Stimulated activated CD4-positive, alpha-beta T cell treated with anti-CD3 and anti-CD28 coated beads, TNF-alpha, amount 100 ng/mL, for 24 hours (primary cell): ENCODE measurements at regions not wholly inside any gene's neighbourhood (a gene's known extent, or its start where the extent isn't known, plus 50 kb on each side); places are given as distances from the start of the nearest gene placed in this dataset.

Experiments used
- DNase-seq, 3 experiments: peaks; one replicate each; pipeline ENCODE4 v3.0.0-alpha.2; 2020; ENCODE audit warnings: low read depth in 3 of 3

DNA sequence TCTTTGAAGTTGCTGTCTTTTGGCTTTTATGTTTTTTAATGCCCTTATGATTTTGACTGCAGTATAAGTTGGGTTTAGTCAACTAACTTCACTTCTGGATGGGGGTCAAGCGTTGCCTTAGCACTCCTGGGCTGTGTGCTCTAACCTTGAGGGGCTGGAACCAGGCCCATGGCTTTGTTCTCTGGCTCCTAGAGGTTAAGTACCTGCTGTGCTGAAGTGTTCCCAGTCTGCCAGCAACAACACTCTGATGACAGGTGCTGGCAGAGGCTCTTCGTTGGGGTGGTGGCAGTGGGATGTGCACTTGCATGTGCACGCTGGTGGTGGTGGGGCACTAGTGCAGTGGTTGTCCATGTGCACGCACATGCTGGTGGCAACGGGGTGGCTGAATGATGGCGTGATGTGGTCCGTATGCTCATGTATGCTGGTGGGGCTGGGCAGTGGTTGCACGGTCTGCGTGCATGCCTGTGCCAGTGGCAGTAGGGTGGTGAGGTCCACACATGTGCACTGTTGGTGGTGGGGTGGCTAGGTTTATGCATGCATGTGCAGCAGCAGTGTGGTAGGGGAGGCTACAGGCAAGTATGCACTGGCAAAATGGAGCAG is 447.8 kb upstream of the GOT2 start:
- DNase-seq, result no peak

DNA sequence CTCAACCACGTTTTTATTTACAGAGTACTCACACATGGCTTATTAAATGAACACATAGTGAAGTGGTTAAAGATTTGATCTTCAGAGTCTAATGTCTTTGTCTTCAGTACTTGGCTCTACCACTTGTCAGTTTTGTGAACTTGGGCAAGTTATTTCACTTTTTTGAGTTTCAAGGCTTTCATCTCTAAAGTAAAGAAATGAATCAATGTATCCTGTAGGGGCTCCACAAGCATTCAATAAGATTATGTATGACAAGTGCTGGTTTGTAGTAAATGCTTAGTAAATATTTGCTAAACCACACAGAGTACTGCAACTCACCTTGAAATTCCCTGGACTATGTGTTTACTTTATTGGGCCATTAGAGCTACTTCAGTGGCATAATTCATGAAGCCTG is 446.0 kb upstream of the GOT2 start:
- no peak for DNase-seq

DNA sequence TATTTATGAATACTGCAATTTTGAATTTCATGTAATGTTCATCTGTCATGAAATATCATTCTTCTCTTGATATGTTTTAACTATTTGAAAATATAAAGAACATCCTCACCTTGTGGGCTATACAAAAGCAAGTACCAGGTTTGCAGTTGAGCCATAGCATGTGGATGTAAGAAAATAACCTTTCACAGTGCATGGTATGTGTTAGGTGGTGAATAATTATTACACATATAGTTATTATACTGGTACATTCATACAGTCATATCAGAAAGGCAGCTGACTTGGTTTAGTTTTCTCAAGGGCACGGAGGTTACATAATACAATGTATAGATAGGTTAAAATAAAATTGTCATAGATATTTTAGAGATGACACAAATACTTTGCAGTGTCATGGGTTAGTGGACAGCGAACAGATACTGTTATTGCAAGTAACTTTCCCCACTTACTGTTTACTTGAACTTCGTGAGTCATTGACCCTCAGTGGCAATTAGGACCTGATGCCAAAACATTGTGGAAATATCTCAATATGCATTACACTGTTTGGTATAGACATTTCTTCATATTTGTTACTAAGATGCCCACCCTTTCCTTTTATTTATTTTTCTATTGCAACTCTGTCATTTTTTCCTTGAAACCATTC is 445.4 kb upstream of the GOT2 start:
- DNase-seq, result no peak

DNA sequence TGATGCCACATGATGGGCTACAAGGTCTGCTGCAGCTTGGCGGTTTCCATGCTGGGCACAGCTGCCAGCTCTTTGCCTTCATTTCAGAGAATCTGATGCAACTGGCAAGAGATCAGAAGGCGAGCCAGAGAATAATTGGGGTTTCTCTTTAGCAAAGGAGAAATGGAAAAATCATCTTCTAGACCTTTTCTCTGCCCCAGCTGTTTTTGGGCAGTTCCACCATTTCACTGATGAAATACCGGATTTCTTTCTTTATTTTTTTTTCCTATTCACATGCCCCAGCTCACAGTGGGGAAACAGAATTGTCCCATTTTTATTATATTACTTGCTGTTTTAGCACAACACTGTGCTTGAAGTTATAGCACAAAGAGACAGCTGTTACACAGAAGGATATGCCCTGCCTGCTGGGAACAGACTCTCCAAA is 439.3 kb upstream of the GOT2 start:
- no peak for DNase-seq

DNA sequence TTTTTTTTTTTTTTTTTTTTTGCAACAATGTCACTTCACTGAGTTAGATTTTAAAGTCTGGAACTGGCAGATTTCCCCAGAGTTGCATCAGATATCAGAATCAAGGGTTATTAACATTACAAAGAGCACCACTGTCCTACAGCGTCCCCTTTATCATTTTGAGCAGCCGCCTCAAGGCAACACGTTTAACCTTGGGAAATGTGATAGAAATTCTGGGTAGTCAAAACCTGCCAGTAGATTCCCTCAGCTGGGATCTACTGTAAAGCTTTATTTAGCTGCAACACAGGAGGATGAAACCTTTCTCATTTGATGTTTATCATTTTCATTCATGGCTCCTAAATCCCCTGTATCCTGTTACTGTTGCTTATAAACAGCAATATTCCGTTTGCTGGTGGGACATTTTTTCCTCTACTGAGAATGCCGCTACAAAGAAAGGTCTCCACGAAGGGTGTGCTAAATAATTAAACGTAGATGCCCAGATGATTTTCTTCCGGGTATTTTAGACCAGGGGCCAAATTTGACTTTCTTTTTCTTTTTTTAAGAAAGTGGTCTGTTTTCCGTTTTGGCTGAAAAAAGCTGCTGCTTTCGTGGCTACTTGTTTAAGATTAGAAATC is 436.1 kb upstream of the GOT2 start:
- no peak for DNase-seq

DNA sequence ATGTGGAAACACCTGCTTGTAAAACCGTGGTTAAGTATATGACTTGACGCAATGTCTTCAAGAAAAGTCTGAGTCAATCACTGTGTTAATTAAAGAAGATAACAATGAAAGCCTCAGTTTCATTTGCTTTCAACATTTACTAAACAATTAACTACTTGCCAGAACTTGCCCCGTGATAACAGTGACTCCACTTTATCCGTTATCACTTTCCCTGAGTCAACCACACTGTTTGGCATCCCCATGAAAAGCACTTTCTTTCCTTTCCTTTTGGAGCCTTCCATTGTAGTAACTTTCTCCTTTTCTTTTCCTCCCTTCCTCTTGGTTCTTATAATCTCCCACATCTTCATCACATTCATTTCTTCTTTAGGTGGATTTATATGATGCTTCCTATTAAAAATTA is 435.1 kb upstream of the GOT2 start:
- no peak for DNase-seq

DNA sequence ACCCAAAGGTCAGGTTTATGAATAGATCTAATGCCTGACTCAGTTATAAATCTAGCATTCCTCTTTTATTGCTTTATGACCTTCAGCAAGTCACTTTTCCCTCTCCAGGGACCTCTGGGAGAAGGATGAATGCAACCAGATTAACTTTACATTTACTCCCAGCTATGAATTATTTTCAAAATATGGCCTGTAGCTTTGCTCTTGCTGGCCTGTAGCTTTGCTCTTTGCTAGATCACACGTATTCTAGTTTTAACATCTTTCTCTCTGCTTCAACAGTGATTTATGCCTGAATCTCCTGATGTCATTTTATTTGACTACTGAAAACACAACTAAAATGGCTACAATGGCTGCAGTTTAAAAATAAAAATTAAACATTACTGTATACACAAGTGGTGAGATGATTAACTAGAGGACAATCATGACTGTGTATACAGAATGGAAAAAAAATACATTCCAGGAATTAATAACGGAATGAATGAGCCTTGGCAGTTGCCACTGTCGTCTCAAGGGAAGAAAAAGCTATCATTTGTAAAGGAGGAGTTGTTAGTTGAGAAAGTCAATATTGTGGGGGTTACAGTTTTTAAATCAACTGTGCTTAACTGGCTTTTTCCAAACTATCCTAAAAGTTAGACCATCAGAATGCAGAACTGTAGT is 434.5 kb upstream of the GOT2 start:
- no peak for DNase-seq

DNA sequence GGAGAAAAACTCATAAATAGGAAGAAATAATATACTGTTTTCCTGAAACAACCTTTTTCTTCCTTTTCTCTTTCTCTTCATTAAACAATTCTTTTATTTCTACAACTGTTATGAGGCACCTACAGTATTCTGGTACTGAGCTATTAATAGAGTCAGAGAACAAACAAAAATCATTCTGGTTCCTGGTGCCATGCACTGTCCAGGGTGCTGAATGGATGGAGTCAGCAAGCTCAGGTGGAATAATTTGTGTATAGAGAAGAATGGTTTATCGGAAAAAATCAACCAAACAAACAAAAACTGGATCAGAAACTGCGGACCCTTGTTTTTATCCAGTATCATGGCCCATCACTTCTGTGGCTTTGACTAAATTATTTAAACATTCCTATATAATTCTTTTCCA is 430.3 kb upstream of the GOT2 start:
- no peak for DNase-seq

DNA sequence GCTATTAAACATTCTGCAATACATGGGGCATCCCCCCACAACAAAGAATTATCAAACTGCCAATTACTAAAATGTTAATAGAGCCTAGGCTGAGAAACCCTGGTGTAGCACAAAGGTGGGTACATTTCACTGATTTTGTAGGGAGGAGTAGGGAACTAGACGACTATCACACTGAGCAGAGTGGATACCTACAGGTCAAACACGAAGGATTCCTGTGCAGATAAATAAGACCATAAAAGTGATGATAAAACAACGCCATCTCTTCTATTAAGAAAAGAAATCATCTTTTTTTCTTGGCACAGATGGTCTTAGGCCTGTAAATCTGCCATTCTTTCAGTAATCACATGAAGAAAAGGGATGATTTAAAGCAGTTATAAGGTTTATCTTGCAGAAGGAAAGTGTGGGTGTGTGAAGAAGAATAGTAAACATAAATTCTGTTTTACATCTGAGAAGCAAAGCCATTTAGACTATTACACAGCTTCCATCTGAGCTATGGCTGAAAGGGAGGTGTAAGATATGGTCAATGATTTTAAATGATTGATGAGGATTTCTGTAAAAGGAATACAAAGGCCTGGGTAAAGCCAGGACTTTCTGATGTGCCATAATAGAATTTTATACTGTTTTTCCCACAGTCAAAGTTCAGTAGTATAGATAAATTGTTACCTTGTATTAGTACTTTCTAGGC is 429.4 kb upstream of the GOT2 start:
- no peak for DNase-seq

DNA sequence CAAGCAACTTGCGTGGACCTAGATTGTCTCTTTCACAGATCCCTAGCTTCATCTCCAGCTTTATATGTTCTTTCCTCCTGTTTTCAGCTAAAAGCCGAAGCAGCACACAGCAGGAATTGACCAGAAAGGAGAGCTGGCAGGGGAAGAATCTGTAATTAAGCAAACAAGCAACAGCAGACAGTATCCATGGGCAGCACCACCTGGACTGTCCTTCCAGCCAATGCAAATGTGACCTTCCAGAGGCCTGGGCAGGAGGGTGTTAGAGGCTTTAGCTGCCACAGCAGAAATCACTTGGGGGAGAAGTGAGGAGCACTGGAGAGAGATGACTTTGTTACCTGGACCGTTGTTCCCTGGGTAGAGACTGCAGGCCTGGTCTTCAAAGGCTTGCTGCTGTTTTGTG is 427.6 kb upstream of the GOT2 start:
- DNase-seq, result no peak

DNA sequence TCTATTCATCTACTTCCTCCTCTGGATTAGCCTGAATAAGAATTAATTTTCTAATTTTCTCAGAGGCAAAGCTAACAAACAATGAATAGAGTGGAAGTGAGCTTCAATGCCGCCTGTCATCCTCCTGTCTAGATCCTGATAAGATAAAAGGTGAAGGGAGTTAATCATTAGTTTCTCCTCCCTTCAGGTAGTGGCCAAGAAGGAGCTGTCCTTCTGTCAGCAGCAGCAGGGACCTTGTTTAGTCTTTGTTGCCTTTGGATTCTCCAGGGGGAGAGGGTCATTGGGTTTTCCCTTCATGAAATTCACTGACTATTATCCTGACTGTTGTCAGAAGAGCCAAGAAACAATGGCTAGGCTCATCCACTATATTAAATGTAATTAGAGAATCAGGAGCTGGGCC is 420.2 kb upstream of the GOT2 start:
- no peak for DNase-seq

DNA sequence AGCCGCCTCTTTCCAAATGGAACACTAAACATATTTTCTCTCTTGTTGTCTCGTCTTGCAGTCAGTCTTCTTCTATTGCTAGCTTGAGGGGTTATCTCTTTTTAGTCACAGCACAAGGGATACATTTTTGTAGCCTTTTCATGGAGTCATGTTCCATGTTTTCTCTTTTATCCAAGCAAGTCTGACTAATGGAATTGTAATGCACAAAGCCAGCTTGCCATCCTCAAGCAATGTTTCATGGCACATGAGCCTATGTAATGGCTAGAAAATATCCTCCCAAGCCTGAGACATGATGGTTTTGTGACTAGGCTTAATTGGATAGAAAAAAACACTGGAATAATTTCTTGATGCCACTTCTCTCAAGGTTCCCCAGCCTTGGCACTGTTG is 414.6 kb upstream of the GOT2 start:
- no peak for DNase-seq

DNA sequence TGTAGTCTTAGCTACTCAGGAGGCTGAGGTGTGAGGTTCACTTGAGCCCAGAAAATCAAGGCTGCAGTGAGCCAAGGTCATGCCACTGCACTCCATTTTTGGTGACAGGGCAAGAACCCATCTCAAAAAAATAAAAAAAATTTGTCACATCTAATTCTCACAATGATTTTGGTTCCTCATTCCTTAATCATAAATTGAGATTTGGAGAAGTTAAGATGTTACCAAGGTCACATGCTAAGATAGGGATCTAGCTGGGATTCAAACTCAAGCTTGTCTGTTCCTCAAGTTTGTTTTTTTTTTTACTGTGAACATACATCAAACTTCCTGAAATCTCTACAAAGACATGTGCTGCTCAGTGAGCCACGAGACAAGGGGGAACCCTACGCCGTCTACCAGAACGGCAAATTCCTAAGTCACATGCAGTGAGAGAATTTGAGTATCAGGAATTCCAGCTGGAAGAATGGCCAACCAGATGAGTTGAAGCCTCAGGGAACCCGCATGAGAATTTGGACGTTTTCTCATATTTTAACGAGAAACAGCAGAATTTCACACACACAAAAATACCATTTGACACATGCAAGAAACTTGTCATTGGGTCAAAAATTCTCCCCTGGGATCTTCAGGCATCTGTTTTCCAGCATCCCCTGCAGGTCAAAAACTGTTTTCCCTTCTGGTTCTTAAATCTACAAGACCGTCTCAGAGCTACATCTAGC is 414.1 kb upstream of the GOT2 start:
- DNase-seq, result no peak

DNA sequence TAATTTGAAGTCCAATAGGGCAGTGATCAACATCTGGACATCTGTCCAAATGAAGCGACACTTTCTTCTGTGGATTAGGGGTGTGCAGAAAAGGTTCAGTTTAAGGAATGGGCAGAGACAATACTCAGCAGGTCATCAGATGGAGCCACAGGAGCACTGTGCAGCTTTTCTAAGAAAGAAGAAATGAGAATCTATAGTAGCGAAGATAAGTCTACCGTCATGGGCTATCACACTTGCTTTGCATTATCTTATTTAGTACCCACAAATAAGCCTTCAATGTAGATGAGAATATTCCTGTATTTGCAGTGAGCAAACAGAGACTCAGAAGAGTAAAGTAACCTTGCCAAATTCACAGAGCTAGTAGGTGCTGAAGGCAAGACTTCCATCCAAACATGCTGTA is 412.0 kb upstream of the GOT2 start:
- DNase-seq, result no peak

DNA sequence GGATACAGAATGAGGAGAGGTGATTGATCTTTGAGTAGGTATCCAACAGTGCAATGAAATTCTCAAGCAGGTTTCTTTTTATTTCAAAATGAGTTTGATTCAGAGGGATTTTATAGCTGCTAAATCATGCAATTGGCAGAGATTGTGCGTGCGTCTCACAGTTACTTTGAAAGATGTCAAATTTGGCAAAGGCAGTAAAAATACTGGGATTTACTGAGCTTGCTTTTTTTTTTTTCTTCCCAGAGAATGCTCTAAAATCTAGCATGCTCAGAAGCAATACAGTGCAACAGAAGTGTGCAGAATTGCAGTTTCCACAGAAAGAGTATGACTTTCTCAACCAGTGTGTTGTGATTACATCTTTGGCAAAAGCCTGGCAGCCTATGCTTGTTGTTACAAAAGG is 410.7 kb upstream of the GOT2 start:
- no peak for DNase-seq

DNA sequence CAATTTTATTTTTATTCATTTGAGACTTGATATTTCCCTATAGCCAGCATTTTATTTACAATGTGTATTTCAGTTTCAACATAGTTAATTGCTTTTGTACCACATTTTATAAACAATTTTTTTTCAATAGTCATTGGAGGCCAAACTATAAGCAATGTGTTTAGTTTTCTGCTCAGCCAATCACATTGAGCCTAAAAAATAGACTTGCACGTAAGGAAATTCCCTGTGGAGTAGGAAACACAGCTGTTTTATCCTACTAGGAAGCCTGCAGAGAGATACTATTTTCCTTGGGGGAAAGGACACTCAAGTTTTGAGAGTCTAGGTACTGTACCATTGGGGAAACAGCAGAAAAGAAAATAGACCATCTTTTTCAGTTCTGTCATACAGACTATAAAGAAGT is 410.2 kb upstream of the GOT2 start:
- no peak for DNase-seq

DNA sequence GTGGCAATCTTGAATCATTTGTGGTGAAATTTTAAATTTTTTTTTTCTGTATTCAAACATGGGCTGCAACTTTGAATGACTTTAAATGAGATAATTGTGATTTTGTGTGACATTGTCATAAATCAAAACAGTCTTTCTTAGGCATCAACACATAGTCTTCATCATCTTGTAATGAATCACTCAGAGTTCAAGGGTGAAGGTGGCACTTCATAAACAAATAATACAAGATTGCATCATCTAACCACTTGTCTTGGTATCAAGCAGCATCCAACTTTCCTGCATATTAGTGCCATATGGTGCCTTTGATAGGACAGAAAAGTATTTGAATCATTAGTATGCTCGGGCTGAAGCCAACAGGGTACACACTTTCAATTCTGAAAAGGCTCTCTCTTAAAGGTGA is 392.4 kb upstream of the GOT2 start:
- no peak for DNase-seq

DNA sequence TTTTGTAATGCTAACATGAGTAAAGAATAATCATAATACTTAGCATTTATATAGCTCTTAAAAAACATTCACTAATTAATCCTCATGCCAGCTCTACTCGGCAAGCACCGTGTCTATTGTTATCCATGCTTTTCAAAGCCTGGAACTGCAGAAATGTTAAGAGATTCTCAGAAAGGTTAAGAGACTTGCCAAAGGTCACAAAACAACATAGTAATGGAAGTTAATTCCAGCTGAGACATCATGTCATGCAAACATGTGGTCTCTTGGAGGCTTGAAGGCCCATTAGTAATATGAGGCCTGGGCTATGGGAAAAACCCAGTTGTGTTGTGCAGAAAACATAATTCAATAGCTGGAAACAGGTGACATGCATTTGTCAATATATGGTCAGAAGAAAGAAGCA is 389.9 kb upstream of the GOT2 start:
- no peak for DNase-seq

DNA sequence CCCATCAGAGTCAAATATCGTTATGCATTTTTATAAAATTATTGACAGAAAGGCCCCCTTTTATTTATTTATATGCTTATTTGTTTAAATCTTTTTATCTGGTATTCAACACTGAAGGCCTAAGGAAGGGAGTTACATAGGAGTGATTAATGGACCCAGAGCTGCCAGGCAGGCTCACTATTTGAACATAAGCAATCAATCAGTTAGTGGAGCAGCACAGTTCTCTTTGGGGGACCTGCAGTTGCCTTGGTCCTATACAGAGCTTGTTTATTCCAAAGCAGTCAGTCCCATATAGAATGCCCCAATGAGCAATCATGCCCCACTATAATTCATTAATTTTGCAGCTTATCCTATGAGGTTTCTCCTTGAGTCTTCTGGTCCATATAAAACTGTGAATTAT is 389.4 kb upstream of the GOT2 start:
- DNase-seq, result no peak

DNA sequence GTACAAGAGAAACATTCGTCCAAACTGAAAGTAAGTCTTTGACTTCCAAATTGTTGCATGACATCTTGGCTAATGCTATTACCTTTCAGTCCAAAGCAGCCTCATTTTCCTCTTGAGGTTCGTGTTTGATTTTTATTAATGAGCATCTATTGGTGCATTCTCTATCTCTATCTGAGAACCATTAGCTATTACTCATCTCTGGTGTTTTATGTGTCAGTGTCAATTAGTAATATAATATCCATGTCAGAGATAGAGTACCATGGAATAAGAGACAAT is 388.1 kb upstream of the GOT2 start:
- no peak for DNase-seq

DNA sequence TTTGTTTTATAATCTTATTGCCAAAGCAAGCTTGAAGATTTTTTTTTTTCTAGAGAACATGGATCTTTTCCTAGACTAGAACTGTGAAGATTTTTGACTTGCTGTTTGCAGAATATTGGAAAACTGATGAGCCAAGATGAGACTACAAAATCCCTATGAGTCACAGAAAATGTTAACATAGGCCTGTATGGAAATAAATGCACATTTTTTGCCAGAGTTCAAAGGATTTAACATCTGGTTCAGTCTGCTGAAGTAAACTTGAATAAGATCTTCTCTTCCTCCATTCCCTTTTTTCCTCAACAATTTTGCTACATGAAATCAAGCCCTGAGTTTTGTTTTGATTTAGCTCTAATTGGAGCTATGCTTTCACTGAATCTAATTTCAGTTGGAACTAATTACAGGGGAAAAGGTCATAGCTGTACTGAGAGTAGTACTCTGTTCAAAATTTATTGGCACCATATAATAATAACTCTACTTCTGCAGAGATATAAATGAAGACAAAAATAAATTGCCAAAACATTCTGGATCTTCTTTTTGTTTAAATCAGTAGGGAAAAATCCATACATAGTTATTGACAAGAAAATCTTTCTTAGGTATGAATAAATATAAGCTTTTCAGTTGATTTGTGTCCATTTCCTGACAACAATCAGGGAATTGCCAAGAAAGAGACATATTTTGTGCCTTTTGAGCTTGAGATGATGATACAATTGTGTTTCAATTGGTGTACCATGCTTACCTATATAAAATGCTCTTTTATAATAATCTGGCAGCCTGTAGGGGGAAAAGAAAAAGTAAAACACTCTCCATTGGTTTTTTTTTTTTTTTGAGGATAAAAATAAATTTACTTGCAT is 387.5 kb upstream of the GOT2 start:
- DNase-seq, result no peak
